ENCODE measurements at regions not wholly inside any gene's neighbourhood (a gene's known extent, or its start where the extent isn't known, plus 50 kb on each side); places are given as distances from the start of the nearest gene placed in this dataset.

DNA sequence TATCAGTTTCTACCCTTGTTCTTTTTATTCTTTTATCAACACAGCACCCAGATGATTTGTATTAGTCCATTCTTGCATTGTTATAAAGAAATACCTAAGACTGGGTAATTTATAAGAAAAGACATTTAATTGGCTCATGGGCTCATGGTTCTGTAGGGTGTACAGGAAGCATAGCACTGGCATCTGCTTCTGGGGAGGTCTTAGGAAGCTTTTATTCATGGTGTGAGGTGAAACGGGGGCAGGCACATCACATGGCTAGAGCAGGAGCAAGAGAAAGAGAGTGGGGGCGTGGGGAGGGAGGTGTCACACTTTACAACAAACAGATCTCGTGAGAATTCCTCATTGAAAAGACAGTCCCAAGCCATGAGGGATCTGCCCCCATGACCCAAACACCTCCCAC is 285.3 kb downstream of the SMARCA1 start:
- TF ChIP-seq, protein P1, sequence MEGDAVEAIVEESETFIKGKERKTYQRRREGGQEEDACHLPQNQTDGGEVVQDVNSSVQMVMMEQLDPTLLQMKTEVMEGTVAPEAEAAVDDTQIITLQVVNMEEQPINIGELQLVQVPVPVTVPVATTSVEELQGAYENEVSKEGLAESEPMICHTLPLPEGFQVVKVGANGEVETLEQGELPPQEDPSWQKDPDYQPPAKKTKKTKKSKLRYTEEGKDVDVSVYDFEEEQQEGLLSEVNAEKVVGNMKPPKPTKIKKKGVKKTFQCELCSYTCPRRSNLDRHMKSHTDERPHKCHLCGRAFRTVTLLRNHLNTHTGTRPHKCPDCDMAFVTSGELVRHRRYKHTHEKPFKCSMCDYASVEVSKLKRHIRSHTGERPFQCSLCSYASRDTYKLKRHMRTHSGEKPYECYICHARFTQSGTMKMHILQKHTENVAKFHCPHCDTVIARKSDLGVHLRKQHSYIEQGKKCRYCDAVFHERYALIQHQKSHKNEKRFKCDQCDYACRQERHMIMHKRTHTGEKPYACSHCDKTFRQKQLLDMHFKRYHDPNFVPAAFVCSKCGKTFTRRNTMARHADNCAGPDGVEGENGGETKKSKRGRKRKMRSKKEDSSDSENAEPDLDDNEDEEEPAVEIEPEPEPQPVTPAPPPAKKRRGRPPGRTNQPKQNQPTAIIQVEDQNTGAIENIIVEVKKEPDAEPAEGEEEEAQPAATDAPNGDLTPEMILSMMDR (conservative IDR thresholded peaks at IDR 0.05 in 1 of 2, IDR thresholded peaks at IDR 0.05 in 1 of 2; ENCODE audit: extremely low read depth in 1 of 2, insufficient read depth in 1 of 2, low read depth in 1 of 2, low read length in 2 of 2) = no peak
- TF ChIP-seq EZH2 (IDR thresholded peaks at IDR 0.05; ENCODE audit: borderline replicate concordance, low read length) = no peak
